GM12878 (cell line): ENCODE measurements at regions not wholly inside any gene's neighbourhood (a gene's known extent, or its start where the extent isn't known, plus 50 kb on each side); places are given as distances from the start of the nearest gene placed in this dataset.

Experiments used
- CREB1 ChIP-seq: IDR thresholded peaks from 2 replicates; pipeline ENCODE4 v1.6.1; 2012; ENCODE audit warnings: low read depth, mild to moderate bottlenecking, inconsistent platforms
- E2F8 ChIP-seq: fragments of 450-650 bp; IDR thresholded peaks from 2 replicates; pipeline ENCODE4 v1.6.1; 2018; ENCODE audit warnings: mild to moderate bottlenecking, low read depth, moderate library complexity; ENCODE audit not compliant: partially characterized antibody
- EED ChIP-seq: sonication (generic); IDR thresholded peaks from 2 replicates; pipeline ENCODE4 v1.6.1; 2016; ENCODE audit warnings: antibody characterized with exemption, low read depth
- EGR1 ChIP-seq, 2 experiments: IDR thresholded peaks; 1 replicate in 1 of 2; 2 replicates in 1 of 2; pipeline ENCODE4 v1.6.1; 2011 to 2012; ENCODE audit warnings: low read depth in 2 of 2, low read length in 2 of 2, borderline replicate concordance in 1 of 2, mild to moderate bottlenecking in 1 of 2, moderate library complexity in 1 of 2
- ESRRA ChIP-seq: IDR thresholded peaks from 2 replicates; pipeline ENCODE4 v1.6.1; 2012; ENCODE audit warnings: mild to moderate bottlenecking, low read length, improper control_type of control experiment
- IKZF2 ChIP-seq, 2 experiments: fragments of 450-650 bp; IDR thresholded peaks; 2 replicates each; pipeline ENCODE4 v1.6.1; 2017; ENCODE audit warnings: mild to moderate bottlenecking in 2 of 2, moderate library complexity in 2 of 2
- MLLT1 ChIP-seq: fragments of 450-650 bp; IDR thresholded peaks from 2 replicates; pipeline ENCODE4 v1.6.1; 2016; ENCODE audit warnings: mild to moderate bottlenecking
- MYC ChIP-seq: IDR thresholded peaks from 2 replicates; pipeline ENCODE4 v1.6.1; 2011; ENCODE audit warnings: mild to moderate bottlenecking, low read length, moderate library complexity, inconsistent platforms; ENCODE audit not compliant: insufficient read depth, insufficient replicate concordance, insufficient read length, severe bottlenecking
- SREBF2 ChIP-seq: IDR thresholded peaks from 2 replicates; pipeline ENCODE4 v1.6.1; 2012; ENCODE audit warnings: mild to moderate bottlenecking, low read length
- STAT1 ChIP-seq: fragments of 450-650 bp; conservative IDR thresholded peaks from 2 replicates; pipeline ENCODE4 v1.6.1; 2014; ENCODE audit warnings: antibody characterized with exemption, mild to moderate bottlenecking
- TBL1XR1 ChIP-seq: IDR thresholded peaks from 2 replicates; pipeline ENCODE4 v1.6.1; 2012; ENCODE audit warnings: low read depth, low read length, improper control_type of control experiment
- TCF12 ChIP-seq: IDR thresholded peaks from 2 replicates; pipeline ENCODE4 v1.6.1; 2011; ENCODE audit warnings: low read depth, mild to moderate bottlenecking, low read length
- YY1 ChIP-seq: IDR thresholded peaks from 2 replicates; pipeline ENCODE4 v1.6.1; 2011; ENCODE audit warnings: low read depth, mild to moderate bottlenecking, low read length
- ZNF217 ChIP-seq: fragments of 450-650 bp; IDR thresholded peaks from 2 replicates; pipeline ENCODE4 v1.6.1; 2017; ENCODE audit warnings: antibody characterized with exemption, mild to moderate bottlenecking
- TF ChIP-seq, protein P1 (sequence below): fragments of 450-650 bp; IDR thresholded peaks from 2 replicates; pipeline ENCODE4 v1.6.1; 2017; ENCODE audit warnings: low read depth, mild to moderate bottlenecking, moderate library complexity
- TF ChIP-seq, protein P2 (sequence below): IDR thresholded peaks from 2 replicates; pipeline ENCODE4 v1.6.1; 2012; ENCODE audit warnings: improper control_type of control experiment, low read depth, low read length; ENCODE audit not compliant: insufficient replicate concordance

DNA sequence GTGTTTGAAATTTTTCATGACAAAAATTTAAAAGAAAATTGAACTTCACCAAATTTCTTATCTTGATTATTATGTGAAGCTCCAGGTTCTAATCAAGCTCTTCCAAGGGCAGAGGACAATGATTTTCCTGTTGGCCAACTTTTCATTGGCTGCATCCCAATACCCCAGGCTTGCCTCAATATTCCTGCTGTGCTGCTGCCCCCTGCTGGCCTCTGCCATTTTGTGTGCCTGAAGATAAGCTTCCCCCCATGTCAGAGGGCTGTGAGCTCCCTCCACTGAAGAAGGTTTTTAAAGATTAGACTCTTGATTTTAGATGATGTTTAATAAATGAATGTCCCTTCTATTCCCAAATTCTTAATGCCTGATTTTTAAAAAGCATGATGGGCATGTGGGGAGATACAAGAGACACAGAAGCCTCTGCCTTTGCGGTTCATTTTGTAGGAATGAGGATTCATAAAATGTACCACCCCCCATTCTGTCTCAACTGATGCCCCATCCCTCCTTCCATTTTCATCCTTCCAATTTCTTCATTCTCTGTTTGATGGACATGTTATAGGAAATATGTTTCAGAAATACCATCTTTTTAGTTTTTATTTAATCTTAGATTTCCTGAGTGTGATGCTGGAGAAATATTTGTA, 76.7 kb upstream of the RGS6 start (continued):
- TF ChIP-seq ZNF217 (0 out of 2 replicates have a peak, but pooled peaks have one; percentile 26), EGR1 (IDR thresholded peaks at IDR 0.05; ENCODE audit: borderline replicate concordance in 1 of 2, low read depth in 2 of 2, low read length in 2 of 2) (no peak), TCF12 (no peak), CREB1 (no peak), TBL1XR1 (no peak), MYC (no peak), MLLT1 (no peak), SREBF2 (no peak), STAT1 (no peak), E2F8 (no peak), EED (no peak), ESRRA (peak; percentile 51; the same call in 1 of the 2 replicates), YY1 (peak; percentile 86), IKZF2 (IDR thresholded peaks at IDR 0.05) (peak; percentile 29 to 38; a peak in 2 of 4 replicates)
- TF ChIP-seq, protein P1, sequence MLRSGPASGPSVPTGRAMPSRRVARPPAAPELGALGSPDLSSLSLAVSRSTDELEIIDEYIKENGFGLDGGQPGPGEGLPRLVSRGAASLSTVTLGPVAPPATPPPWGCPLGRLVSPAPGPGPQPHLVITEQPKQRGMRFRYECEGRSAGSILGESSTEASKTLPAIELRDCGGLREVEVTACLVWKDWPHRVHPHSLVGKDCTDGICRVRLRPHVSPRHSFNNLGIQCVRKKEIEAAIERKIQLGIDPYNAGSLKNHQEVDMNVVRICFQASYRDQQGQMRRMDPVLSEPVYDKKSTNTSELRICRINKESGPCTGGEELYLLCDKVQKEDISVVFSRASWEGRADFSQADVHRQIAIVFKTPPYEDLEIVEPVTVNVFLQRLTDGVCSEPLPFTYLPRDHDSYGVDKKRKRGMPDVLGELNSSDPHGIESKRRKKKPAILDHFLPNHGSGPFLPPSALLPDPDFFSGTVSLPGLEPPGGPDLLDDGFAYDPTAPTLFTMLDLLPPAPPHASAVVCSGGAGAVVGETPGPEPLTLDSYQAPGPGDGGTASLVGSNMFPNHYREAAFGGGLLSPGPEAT, result no peak
- TF ChIP-seq, protein P2, sequence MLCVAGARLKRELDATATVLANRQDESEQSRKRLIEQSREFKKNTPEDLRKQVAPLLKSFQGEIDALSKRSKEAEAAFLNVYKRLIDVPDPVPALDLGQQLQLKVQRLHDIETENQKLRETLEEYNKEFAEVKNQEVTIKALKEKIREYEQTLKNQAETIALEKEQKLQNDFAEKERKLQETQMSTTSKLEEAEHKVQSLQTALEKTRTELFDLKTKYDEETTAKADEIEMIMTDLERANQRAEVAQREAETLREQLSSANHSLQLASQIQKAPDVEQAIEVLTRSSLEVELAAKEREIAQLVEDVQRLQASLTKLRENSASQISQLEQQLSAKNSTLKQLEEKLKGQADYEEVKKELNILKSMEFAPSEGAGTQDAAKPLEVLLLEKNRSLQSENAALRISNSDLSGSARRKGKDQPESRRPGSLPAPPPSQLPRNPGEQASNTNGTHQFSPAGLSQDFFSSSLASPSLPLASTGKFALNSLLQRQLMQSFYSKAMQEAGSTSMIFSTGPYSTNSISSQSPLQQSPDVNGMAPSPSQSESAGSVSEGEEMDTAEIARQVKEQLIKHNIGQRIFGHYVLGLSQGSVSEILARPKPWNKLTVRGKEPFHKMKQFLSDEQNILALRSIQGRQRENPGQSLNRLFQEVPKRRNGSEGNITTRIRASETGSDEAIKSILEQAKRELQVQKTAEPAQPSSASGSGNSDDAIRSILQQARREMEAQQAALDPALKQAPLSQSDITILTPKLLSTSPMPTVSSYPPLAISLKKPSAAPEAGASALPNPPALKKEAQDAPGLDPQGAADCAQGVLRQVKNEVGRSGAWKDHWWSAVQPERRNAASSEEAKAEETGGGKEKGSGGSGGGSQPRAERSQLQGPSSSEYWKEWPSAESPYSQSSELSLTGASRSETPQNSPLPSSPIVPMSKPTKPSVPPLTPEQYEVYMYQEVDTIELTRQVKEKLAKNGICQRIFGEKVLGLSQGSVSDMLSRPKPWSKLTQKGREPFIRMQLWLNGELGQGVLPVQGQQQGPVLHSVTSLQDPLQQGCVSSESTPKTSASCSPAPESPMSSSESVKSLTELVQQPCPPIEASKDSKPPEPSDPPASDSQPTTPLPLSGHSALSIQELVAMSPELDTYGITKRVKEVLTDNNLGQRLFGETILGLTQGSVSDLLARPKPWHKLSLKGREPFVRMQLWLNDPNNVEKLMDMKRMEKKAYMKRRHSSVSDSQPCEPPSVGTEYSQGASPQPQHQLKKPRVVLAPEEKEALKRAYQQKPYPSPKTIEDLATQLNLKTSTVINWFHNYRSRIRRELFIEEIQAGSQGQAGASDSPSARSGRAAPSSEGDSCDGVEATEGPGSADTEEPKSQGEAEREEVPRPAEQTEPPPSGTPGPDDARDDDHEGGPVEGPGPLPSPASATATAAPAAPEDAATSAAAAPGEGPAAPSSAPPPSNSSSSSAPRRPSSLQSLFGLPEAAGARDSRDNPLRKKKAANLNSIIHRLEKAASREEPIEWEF, result no peak
